ENCODE measurements at regions not wholly inside any gene's neighbourhood (a gene's known extent, or its start where the extent isn't known, plus 50 kb on each side); places are given as distances from the start of the nearest gene placed in this dataset.

DNA sequence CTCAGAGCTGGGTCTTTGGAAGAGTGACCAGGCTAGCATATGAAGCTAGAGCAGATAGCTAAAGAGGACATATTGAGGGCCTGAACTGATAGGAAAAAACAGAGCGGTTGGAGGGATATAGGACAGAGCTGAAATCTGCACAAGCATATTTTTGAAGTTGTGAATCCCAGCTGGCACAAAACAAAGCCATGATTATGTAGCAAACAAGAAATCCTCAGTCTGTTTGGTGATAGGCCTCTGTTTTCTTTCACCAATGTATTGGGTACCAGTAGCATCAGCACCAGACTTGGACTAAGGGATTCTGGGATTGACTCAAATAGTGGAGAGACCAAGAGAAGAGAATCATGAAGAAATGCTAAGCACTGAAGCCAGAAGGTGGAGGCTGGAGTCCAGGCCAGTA is 151.0 kb downstream of the FAM43A start:
- DNase-seq (ENCODE audit: extremely low spot score, unreplicated experiment), result no peak
- H3K4me1 Mint-ChIP-seq (ENCODE audit: unreplicated experiment), result peaks cover 43% of the 10 kb centered on the region
- TF ChIP-seq, protein P1, sequence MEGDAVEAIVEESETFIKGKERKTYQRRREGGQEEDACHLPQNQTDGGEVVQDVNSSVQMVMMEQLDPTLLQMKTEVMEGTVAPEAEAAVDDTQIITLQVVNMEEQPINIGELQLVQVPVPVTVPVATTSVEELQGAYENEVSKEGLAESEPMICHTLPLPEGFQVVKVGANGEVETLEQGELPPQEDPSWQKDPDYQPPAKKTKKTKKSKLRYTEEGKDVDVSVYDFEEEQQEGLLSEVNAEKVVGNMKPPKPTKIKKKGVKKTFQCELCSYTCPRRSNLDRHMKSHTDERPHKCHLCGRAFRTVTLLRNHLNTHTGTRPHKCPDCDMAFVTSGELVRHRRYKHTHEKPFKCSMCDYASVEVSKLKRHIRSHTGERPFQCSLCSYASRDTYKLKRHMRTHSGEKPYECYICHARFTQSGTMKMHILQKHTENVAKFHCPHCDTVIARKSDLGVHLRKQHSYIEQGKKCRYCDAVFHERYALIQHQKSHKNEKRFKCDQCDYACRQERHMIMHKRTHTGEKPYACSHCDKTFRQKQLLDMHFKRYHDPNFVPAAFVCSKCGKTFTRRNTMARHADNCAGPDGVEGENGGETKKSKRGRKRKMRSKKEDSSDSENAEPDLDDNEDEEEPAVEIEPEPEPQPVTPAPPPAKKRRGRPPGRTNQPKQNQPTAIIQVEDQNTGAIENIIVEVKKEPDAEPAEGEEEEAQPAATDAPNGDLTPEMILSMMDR (conservative IDR thresholded peaks at IDR 0.05), result no peak

DNA sequence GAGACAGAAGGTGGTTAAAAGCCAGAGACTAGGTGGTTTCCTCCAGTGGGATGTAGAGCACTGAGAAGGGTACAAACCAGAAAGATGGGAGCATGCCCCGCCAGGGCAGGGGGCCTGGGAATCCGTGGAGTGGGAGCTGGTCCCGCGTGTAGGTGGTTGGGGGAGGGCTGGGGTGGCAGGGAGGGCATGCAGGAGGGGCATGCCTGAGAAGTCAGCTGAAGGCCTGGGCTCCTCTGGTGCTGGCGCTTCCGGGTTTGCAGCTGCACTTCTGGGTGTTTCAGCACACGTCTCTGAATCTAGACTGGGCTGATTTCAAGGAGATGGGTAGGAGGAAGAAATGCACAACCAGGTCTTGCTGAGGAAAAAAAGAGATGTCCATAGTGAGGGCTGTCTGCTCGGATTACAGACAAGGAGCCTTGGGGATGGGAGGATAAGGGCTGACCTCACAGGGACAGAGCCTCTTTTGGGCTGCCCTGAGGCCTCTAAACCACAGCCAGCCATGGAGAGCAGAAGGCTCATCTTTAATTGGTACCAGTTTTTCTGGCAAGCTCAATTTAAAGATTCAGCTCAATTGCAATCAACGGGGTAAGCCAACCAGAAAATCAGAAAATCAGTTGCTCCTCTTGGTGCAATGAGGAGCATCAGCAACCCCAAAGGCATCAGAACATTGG is 151.9 kb downstream of the FAM43A start:
- Mint-ChIP-seq H3K4me1 (ENCODE audit: unreplicated experiment) (peaks cover 41% of the 10 kb centered on the region), H3K27me3 (peaks cover 3% of the 10 kb centered on the region), H3K4me3 (no peak overlapping the region), H3K9me3 (no peaks in the 10 kb centered on the region), H3K36me3 (no peaks in the 10 kb centered on the region), H3K27ac (no peak overlapping the region)
- TF ChIP-seq, protein P1 (conservative IDR thresholded peaks at IDR 0.05), result no peak
- no peak for DNase-seq (ENCODE audit: extremely low spot score, unreplicated experiment)

More for the DNA sequence above, 151.0 kb downstream of the FAM43A start:
- H3K27ac Mint-ChIP-seq, result no peak overlapping the region
- no peak overlapping the region for H3K4me3 Mint-ChIP-seq
- H3K27me3 Mint-ChIP-seq, result peaks cover 2% of the 10 kb centered on the region
- no peaks in the 10 kb centered on the region for H3K36me3 Mint-ChIP-seq
- H3K9me3 Mint-ChIP-seq, result no peaks in the 10 kb centered on the region

DNA sequence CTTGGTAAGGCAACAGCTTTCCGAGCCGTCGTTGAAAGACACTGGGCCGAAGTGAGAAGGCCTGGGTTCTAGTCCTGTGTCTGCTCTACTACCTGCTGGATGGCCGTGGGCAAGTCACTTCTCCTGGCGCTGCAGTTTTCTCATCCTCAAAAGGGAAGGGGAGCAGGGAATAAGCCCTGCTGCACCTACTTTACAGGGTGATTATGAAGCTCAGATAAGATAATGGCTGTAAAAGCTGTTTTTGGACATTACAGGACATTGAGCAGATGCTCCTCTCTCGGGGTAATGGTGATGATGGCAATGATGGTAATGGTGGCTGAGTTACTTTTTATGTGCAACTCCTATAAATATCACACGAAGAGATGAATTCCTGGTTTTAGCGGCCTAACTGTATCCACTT is 152.6 kb downstream of the FAM43A start:
- H3K36me3 Mint-ChIP-seq, result no peaks in the 10 kb centered on the region
- no peak for DNase-seq (ENCODE audit: extremely low spot score, unreplicated experiment)
- H3K4me1 Mint-ChIP-seq (ENCODE audit: unreplicated experiment), result peaks cover 39% of the 10 kb centered on the region
- no peak overlapping the region for H3K4me3 Mint-ChIP-seq
- H3K9me3 Mint-ChIP-seq, result no peaks in the 10 kb centered on the region
- TF ChIP-seq, protein P1 (conservative IDR thresholded peaks at IDR 0.05), result no peak
- peaks cover 3% of the 10 kb centered on the region for H3K27me3 Mint-ChIP-seq
- no peak overlapping the region for H3K27ac Mint-ChIP-seq

DNA sequence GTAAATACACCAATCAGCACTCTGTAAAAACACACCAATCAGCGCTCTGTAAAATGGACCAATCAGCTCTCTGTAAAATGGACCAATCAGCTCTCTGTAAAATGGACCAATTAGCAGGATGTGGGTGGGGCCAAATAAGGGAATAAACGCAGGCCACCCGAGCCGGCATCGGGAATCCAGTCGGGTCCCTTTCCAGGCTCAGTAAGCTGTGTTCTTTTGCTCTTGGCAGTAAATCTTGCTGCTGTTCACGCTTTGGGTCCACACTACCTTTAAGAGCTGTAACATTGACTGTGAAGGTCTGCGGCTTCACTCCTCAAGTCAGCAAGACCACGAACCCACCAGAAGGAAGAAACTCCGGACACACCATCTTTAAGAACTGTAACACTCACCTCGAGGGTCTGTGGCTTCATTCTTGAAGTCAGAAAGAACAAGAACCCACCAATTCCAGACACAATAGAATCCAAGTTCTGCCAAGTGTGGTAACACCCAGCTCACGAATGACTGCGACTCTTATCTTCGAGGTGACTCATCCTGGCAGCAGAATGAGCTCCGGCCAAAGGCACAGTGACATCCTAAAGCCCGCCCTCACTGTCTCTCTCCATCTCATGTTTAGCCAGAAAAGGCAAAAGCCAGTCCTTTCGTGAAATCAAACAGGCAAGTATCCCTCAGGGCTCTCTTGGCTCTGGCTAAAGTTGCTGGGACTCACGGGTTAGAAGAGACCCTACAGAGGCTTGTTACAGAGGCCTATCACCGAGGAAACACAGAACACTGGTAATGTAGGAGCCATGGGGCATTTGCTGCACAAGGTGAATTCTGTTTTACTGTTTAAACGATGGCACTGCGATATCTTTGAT is 155.2 kb downstream of the FAM43A start:
- H3K4me1 Mint-ChIP-seq (ENCODE audit: unreplicated experiment), result peaks cover 35% of the 10 kb centered on the region
- H3K36me3 Mint-ChIP-seq, result no peaks in the 10 kb centered on the region
- H3K27ac Mint-ChIP-seq, result no peak overlapping the region
- no peak for DNase-seq (ENCODE audit: extremely low spot score, unreplicated experiment)
- H3K4me3 Mint-ChIP-seq, result no peak overlapping the region
- no peaks in the 10 kb centered on the region for H3K9me3 Mint-ChIP-seq
- TF ChIP-seq, protein P1 (conservative IDR thresholded peaks at IDR 0.05), result no peak
- peaks cover 7% of the 10 kb centered on the region for H3K27me3 Mint-ChIP-seq

DNA sequence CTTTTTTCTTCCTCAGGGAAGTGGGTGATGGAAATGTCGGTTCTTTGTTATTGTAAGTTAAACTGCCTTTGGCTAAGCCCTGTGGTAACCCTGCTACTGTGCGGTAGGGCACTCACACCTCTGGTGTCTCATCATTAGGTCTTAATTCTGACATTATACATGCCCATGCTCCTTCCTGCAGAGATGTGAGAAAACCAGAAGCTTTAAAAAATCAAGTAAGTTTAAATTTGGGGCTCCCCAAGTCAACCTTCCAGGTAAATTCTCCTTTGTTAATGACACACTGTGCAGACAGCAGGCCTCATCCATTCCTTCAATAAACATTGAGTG is 155.8 kb downstream of the FAM43A start:
- H3K4me3 Mint-ChIP-seq, result no peak overlapping the region
- no peak overlapping the region for H3K27ac Mint-ChIP-seq
- peaks cover 29% of the 10 kb centered on the region for H3K4me1 Mint-ChIP-seq (ENCODE audit: unreplicated experiment)
- peaks cover 7% of the 10 kb centered on the region for H3K27me3 Mint-ChIP-seq
- H3K36me3 Mint-ChIP-seq, result no peaks in the 10 kb centered on the region
- DNase-seq (ENCODE audit: extremely low spot score, unreplicated experiment), result no peak
- TF ChIP-seq, protein P1 (conservative IDR thresholded peaks at IDR 0.05), result no peak
- H3K9me3 Mint-ChIP-seq, result no peaks in the 10 kb centered on the region
